GM12891 (cell line): ENCODE measurements at regions not wholly inside any gene's neighbourhood (a gene's known extent, or its start where the extent isn't known, plus 50 kb on each side); places are given as distances from the start of the nearest gene placed in this dataset.

Experiments used
- POLR2A ChIP-seq: IDR thresholded peaks from 2 replicates; pipeline ENCODE4 v1.6.1; 2011; ENCODE audit warnings: low read depth, low read length, control low read depth
- POLR2AphosphoS5 ChIP-seq: IDR thresholded peaks from 2 replicates; pipeline ENCODE4 v1.6.1; 2011; ENCODE audit warnings: low read depth, low read length, control low read depth
- SPI1 ChIP-seq: IDR thresholded peaks from 2 replicates; pipeline ENCODE4 v1.6.1; 2011; ENCODE audit warnings: low read depth, low read length, control low read depth
- TAF1 ChIP-seq: IDR thresholded peaks from 2 replicates; pipeline ENCODE4 v1.6.1; 2011; ENCODE audit warnings: low read depth, low read length, control low read depth

DNA sequence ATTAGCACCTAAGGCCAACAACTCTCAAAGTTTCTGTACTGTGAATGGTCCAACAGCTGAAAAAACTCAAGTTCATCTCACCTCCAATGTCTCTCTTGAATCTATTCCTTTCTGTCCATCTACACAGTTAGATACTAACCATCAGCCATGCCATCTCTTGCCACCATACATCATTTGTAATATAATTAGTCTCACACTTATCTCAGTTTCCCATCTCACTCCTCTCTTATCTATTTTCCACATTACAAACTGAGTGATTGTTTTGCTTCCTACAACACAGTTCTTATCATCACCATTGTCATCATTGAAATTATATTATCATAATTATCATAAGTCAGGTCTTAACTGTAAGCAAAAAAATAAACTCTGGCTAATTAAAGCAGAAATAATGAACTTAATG, 393.9 kb downstream of the PRELID2 start:
- TF ChIP-seq POLR2A: no peak
- no peak for TF ChIP-seq TAF1
- no peak for TF ChIP-seq SPI1
- no peak for TF ChIP-seq POLR2AphosphoS5
